HG03439 (cell line): ENCODE measurements at regions not wholly inside any gene's neighbourhood (a gene's known extent, or its start where the extent isn't known, plus 50 kb on each side); places are given as distances from the start of the nearest gene placed in this dataset.
"Not testable (repeated sequence)": the region's sequence is repeated elsewhere in the genome, so short reads cannot be mapped to it uniquely, and the experiment has no call there.

Experiments
- ATAC-seq: cut with Tn5 transposase; IDR thresholded peaks from one replicate; pipeline ENCODE4 v1.9.1; 2021; ENCODE audit warnings: mild to moderate bottlenecking, moderate library complexity; ENCODE audit not compliant: unreplicated experiment

DNA sequence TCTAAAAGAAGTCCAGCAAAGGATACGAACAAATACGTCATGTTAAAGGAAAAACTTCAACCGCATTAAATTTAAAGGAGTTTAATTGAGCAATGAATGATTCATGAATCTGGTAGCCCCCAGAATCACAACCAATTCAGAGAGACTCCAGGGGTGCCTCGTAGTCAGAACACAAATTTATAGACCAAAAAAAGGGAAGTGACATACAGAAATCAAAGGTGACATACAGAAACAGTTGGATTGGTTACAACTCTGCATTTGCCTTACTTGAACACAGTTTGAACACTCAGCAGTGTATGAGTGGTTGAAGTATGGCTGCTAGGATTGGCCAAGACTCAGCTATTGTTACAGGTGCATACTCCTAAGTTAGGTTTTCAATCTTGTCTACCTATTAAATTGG, 59.5 kb upstream of the SERP2 start:
- ATAC-seq, result not testable (repeated sequence)

DNA sequence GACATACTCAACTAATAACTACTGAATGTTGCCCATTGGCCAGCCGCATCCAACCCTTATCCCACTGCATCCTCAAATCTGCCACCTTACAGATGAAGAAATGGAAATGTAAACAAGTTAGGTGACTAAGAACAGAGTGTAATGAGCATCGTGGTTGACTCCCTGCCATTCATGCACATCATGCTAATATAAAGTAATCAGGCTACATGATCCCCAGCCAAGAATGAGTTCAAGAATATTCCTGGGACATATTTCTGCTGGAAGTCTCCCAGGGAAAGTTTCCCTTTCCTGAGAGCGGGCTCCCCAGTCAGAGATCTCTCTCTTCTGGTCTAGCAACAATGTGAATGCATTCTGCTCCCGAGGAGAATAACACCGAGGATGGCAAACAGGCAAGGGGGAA, 55.9 kb upstream of the SERP2 start:
- no peak for ATAC-seq

DNA sequence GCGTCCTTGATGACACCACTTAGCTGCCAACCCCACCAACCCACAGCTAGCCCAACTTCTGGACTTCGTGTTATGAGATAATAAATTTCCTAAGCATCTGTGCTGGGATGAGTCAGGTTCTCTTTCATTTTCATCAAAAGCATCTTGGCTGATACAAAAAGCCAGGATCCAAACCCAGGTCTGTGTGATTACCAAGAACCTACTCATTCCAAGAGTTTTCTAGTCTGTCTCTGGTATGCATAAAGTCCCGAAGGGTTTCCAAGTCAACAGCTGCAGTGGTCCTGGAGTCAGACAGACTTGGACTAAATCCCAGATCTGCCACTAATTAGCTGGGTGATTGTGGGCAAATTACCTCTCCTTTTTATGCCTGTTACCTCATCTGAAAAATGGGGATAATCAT, 55.5 kb upstream of the SERP2 start:
- no peak for ATAC-seq

DNA sequence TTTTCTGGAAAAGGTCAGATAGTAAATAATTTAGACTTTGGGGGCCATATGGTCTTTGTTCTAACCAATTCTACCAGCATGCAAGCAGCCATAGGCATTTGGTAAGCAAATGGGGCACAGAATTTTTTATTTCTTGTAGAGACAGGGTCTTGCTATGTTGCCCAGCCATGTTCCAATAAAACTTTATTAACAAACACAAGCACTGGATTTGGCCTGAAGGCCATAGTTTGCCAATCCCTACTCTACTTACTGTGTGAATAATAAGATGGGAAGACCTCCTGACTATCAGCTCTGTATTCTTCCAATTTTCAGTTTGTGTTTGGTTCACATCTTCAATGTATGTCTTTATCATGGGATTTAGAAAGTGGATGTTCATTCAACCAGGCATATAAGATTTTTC, 53.0 kb upstream of the SERP2 start:
- ATAC-seq, result no peak

DNA sequence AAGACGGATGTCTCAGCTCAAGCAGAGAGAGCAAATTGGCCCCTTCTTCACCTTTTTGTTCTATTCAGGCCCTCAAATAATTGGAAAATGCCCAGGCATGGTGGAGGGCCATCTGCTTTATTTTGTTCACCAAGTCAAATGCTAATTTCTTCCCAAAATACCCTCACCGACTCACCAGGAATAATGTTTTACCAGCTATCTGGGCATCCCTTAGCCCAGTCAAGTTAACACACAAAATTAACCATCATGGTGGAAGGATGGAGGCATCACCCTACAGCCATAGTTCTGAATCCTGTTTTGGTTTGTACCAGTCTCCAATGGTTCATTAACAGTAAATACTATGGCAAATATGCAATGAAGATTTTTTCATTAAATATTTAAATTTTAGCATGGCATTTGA, 51.7 kb upstream of the SERP2 start:
- ATAC-seq, result no peak

DNA sequence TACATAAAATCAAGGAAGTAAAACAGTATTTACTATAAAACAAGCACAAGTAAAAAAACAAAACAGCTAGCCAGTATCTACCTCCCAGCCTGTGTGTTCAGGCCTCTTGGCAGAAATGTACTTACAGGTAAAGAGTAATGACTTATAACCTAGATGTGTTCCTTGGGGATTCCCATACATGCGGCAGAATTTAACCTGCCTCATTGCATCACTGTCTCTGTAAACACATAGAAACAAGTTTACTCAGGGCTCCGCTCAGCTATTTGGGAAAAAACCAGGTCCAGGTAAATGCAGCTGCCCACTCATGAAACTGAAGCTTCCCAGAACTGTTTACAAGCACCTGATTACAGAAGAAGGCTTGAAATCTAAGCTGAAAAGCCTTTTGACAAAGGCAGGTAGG, 50.7 kb upstream of the SERP2 start:
- no peak for ATAC-seq

DNA sequence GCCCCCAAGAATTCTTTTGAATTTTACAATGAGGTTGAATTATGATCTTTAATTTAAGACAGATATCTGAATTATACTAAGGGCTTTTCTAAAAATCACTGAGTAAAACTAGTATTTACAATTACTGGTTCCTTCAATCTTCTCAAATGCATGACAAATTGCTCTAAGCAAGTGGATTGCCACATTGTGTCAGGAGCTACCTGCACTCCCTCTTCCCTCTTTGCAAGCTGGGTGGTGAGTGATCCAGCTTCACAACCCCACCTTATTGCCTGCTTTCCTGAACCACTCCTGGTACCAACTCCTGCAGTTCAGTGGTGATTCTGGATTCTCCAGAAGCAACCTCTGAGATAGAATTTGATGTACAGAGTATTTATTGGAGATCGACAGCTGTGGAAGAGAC, 49.9 kb upstream of the SERP2 start:
- ATAC-seq, result no peak
